Smooth muscle cell (in vitro differentiated cells): ENCODE measurements at regions not wholly inside any gene's neighbourhood (a gene's known extent, or its start where the extent isn't known, plus 50 kb on each side); places are given as distances from the start of the nearest gene placed in this dataset.
"Not testable (repeated sequence)": the region's sequence is repeated elsewhere in the genome, so short reads cannot be mapped to it uniquely, and the experiment has no call there.

ENCODE experiments used
- DNase-seq: peaks from one replicate; lab custom pipeline; 2025; ENCODE audit not compliant: unreplicated experiment; lab: John Stamatoyannopoulos, UW
- H2AFZ ChIP-seq: fragments of 200-600 bp; sonication (generic); 2 replicates; pipeline ENCODE4 v1.6.0; 2016; ENCODE audit warnings: antibody characterized with exemption, low read depth, mild to moderate bottlenecking
- H3F3A ChIP-seq: fragments of 200-600 bp; sonication (generic); 2 replicates; pipeline ENCODE4 v1.6.0; 2017; ENCODE audit warnings: antibody characterized with exemption, low read depth
- H3K27ac ChIP-seq: fragments of 200-600 bp; sonication (generic); 2 replicates; pipeline ENCODE4 v1.5.1; 2016; ENCODE audit warnings: low read depth, mild to moderate bottlenecking
- H3K27me3 ChIP-seq: fragments of 200-600 bp; sonication (generic); 2 replicates; pipeline ENCODE4 v1.6.1; 2016; ENCODE audit warnings: low read depth, mild to moderate bottlenecking
- H3K36me3 ChIP-seq: fragments of 200-600 bp; sonication (generic); 2 replicates; pipeline ENCODE4 v1.5.1; 2016; ENCODE audit warnings: low read depth
- H3K4me1 ChIP-seq: fragments of 200-600 bp; sonication (generic); 2 replicates; pipeline ENCODE4 v1.5.1; 2016; ENCODE audit warnings: low read depth
- H3K4me2 ChIP-seq: fragments of 200-600 bp; sonication (generic); 2 replicates; pipeline ENCODE4 v1.6.0; 2016; ENCODE audit warnings: mild to moderate bottlenecking
- H3K4me3 ChIP-seq: fragments of 200-600 bp; sonication (generic); 2 replicates; pipeline ENCODE4 v1.5.1; 2016; ENCODE audit warnings: mild to moderate bottlenecking
- H3K79me2 ChIP-seq: fragments of 200-600 bp; sonication (generic); 2 replicates; pipeline ENCODE4 v1.6.0; 2016; ENCODE audit warnings: low read depth, mild to moderate bottlenecking
- H3K9ac ChIP-seq: fragments of 200-600 bp; sonication (generic); 2 replicates; pipeline ENCODE4 v1.6.0; 2016; ENCODE audit warnings: low read depth
- H3K9me3 ChIP-seq: fragments of 200-600 bp; sonication (generic); replicated peaks from 2 replicates; pipeline ENCODE4 v1.5.1; 2016; ENCODE audit warnings: low read depth
- H4K20me1 ChIP-seq: fragments of 200-600 bp; sonication (generic); 2 replicates; pipeline ENCODE4 v1.6.0; 2016; ENCODE audit warnings: low read depth
- CTCF ChIP-seq: fragments of 200-600 bp; sonication (generic); IDR thresholded peaks from 2 replicates; pipeline ENCODE4 v1.5.1; 2017; ENCODE audit warnings: borderline replicate concordance, mild to moderate bottlenecking, antibody characterized with exemption; ENCODE audit not compliant: insufficient read depth, poor library complexity, severe bottlenecking
- WGBS: methylation state at CpG from one replicate; pipeline ENCODE4 v1.1.7; 2016; ENCODE audit warnings: low lambda C conversion rate; 5-methylcytosine and 5-hydroxymethylcytosine counted together

- DNase-seq: no peak
- H3K27me3 ChIP-seq: no peaks in the 10 kb centered on the region
- H3K36me3 ChIP-seq: no peaks in the 10 kb centered on the region
- H3K79me2 ChIP-seq: no peaks in the 10 kb centered on the region
- H3F3A ChIP-seq: no peaks in the 10 kb centered on the region
- no peak overlapping the region for H2AFZ ChIP-seq
- no peak overlapping the region for H3K27ac ChIP-seq
- H3K4me2 ChIP-seq: no peak overlapping the region
- no peaks in the 10 kb centered on the region for H4K20me1 ChIP-seq
- 47% methylated on average over 2 of the region's 2 CpGs for WGBS
- no peaks in the 10 kb centered on the region for H3K9me3 ChIP-seq
- TF ChIP-seq CTCF: no peak
- H3K9ac ChIP-seq: no peak overlapping the region
- no peak overlapping the region for H3K4me3 ChIP-seq
- H3K4me1 ChIP-seq: peaks cover 7% of the 10 kb centered on the region
Observed at GRCh38 chr4:115219315-115219860, 106.0 kb upstream of the NDST4 start.

GRCh38 chr4:115215935-115216334 is 102.5 kb upstream of the NDST4 start:
- Histone ChIP-seq H3K36me3 (no peaks in the 10 kb centered on the region), H3K4me1 (peaks cover 7% of the 10 kb centered on the region), H3K9ac (no peak overlapping the region), H3K4me3 (no peak overlapping the region), H3K9me3 (no peaks in the 10 kb centered on the region), H3K27me3 (no peaks in the 10 kb centered on the region), H3K27ac (no peak overlapping the region), H3K79me2 (no peaks in the 10 kb centered on the region), H2AFZ (no peak overlapping the region), H3K4me2 (no peak overlapping the region), H4K20me1 (no peaks in the 10 kb centered on the region), H3F3A (no peaks in the 10 kb centered on the region)
- 93% methylated on average over 3 of the region's 3 CpGs for WGBS
- no peak for DNase-seq
- TF ChIP-seq CTCF: no peak

- DNase-seq: no peak
- 82% methylated on average over 3 of the region's 3 CpGs for WGBS
- no peaks in the 10 kb centered on the region for H4K20me1 ChIP-seq
- no peak overlapping the region for H3K9ac ChIP-seq
- H3K27me3 ChIP-seq: no peaks in the 10 kb centered on the region
- no peaks in the 10 kb centered on the region for H3K79me2 ChIP-seq
- H3K4me3 ChIP-seq: no peak overlapping the region
- H3K27ac ChIP-seq: no peak overlapping the region
- no peaks in the 10 kb centered on the region for H3K9me3 ChIP-seq
- H3K4me1 ChIP-seq: no peaks in the 10 kb centered on the region
- no peak for TF ChIP-seq CTCF
- H3K36me3 ChIP-seq: no peaks in the 10 kb centered on the region
- no peak overlapping the region for H2AFZ ChIP-seq
- no peaks in the 10 kb centered on the region for H3F3A ChIP-seq
- no peak overlapping the region for H3K4me2 ChIP-seq
Observed at GRCh38 chr4:115213716-115214115, 100.3 kb upstream of the NDST4 start.

GRCh38 chr4:115201042-115201330 is 87.6 kb upstream of the NDST4 start:
- H2AFZ ChIP-seq: no peak overlapping the region
- 69% methylated on average over 3 of the region's 3 CpGs for WGBS
- TF ChIP-seq CTCF: no peak

GRCh38 chr4:115200201-115201041 is 87.0 kb upstream of the NDST4 start:
- not testable (repeated sequence) for H3K9ac ChIP-seq, H2AFZ ChIP-seq, DNase-seq, H3K4me2 ChIP-seq, H3K36me3 ChIP-seq, H3F3A ChIP-seq, H3K79me2 ChIP-seq, H3K27ac ChIP-seq, H3K9me3 ChIP-seq, H3K27me3 ChIP-seq, H3K4me3 ChIP-seq, H4K20me1 ChIP-seq, H3K4me1 ChIP-seq
- 98% methylated on average over 30 of the region's 30 CpGs for WGBS

More at GRCh38 chr4:115201042-115201330, 87.6 kb upstream of the NDST4 start:
- H3K4me1 ChIP-seq: no peaks in the 10 kb centered on the region
- no peak for DNase-seq
- H4K20me1 ChIP-seq: no peaks in the 10 kb centered on the region
- H3K4me3 ChIP-seq: no peak overlapping the region
- no peak overlapping the region for H3K4me2 ChIP-seq
- H3K27me3 ChIP-seq: no peaks in the 10 kb centered on the region
- no peaks in the 10 kb centered on the region for H3K36me3 ChIP-seq
- no peaks in the 10 kb centered on the region for H3K9me3 ChIP-seq
- no peak overlapping the region for H3K9ac ChIP-seq
- no peak overlapping the region for H3K27ac ChIP-seq
- H3K79me2 ChIP-seq: no peaks in the 10 kb centered on the region
- no peaks in the 10 kb centered on the region for H3F3A ChIP-seq

- DNase-seq, H3K36me3 ChIP-seq, H3K9me3 ChIP-seq, H3K27ac ChIP-seq, H3K4me2 ChIP-seq, H3F3A ChIP-seq, H3K27me3 ChIP-seq, H2AFZ ChIP-seq, H3K4me1 ChIP-seq, H3K79me2 ChIP-seq, H4K20me1 ChIP-seq, H3K4me3 ChIP-seq, H3K9ac ChIP-seq: not testable (repeated sequence)
Observed at GRCh38 chr4:115194612-115195011, 81.2 kb upstream of the NDST4 start.
